ENCODE measurements at regions not wholly inside any gene's neighbourhood (a gene's known extent, or its start where the extent isn't known, plus 50 kb on each side); places are given as distances from the start of the nearest gene placed in this dataset.

DNA sequence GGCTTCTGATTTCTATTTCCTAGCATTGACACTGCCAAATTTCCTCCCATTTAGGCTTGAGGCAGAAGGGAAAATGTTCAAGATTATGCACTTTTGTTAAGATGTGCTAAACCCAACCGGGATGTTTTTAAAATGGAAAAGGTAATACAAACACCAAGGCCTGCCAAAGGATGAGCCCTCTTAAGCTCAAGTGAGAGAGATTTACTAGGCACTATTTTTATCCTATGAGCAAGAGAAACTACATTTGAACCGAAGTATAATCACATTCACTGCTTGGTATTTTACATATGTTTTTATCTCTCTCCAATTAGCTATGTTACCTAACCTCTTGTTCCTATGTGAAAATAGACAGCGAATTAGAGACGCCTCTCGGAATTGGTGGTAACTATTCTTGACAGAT is 295.8 kb downstream of the GABRB3 start:
- TF ChIP-seq CTCF (IDR thresholded peaks at IDR 0.05), result no peak
- no peak overlapping the region for H3K4me3 ChIP-seq
- H3K4me1 ChIP-seq, result no peaks in the 10 kb centered on the region
- no peak overlapping the region for H3K27ac ChIP-seq
- no peaks in the 10 kb centered on the region for H3K36me3 ChIP-seq
- DNase-seq (no peak), ATAC-seq (peak in 1 of 8 donors; percentile 42)
- intact Hi-C loops (cut with DNase I), result loop anchor here in 1 of 10 donors (10.0 kb wide), 1 partner anchor 88 kb away; no protein-coding TSS in a partner anchor
- H3K9me3 ChIP-seq, result peaks cover 0 to 33% (median 6%) of the 10 kb centered on the region in 11 donors
- H3K27me3 ChIP-seq, result no peaks in the 10 kb centered on the region
- 44 to 48% methylated on average over 5 of the region's 5 CpGs for WGBS, 2 donors

DNA sequence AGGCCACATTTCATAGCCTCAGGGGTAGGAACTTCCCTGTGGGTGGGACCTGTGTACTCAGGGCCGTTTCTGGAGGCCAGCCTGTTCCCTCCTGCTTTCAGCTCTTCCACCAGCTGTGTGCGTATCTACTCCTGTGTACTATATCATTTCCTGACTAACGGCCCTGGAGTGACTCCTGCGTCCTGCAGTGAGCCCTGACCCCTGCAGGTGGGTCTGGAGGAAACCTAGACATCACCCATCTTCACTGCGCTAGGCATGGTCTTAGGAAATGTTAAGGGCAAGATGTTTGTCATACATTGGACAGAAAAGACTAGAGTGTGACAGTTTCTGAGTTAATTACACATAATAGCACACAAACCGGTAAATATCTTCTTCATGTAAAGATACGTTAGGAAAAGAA is 297.3 kb downstream of the GABRB3 start:
- Histone ChIP-seq H3K4me3 (no peak overlapping the region), H3K27me3 (no peaks in the 10 kb centered on the region), H3K9me3 (peaks cover 0 to 37% (median 6%) of the 10 kb centered on the region in 11 donors), H3K27ac (no peak overlapping the region), H3K36me3 (no peaks in the 10 kb centered on the region), H3K4me1 (no peaks in the 10 kb centered on the region)
- WGBS, 2 donors, result 72 to 78% methylated on average over 7 of the region's 7 CpGs
- intact Hi-C loops (cut with DNase I), result loop anchor here in 1 of 10 donors (10.0 kb wide), 1 partner anchor 89 kb away; no protein-coding TSS in a partner anchor
- no peak for TF ChIP-seq CTCF (IDR thresholded peaks at IDR 0.05)
- no peak for ATAC-seq
- DNase-seq, result no peak

GRCh38 chr15:26472661-26473060 is 300.2 kb downstream of the GABRB3 start:
- H3K27ac ChIP-seq, result no peak overlapping the region
- 66 to 68% methylated on average over 5 of the region's 5 CpGs for WGBS, 2 donors
- H3K36me3 ChIP-seq, result no peaks in the 10 kb centered on the region
- H3K4me3 ChIP-seq, result no peak overlapping the region
- no peaks in the 10 kb centered on the region for H3K27me3 ChIP-seq
- intact Hi-C loops (cut with DNase I), result loop anchor here in 1 of 10 donors (10.0 kb wide), 1 partner anchor 92 kb away; no protein-coding TSS in a partner anchor
- DNase-seq (no peak), ATAC-seq (no peak)
- H3K4me1 ChIP-seq, result no peaks in the 10 kb centered on the region
- H3K9me3 ChIP-seq, result peaks cover 0 to 59% (median 6%) of the 10 kb centered on the region in 11 donors
- no peak for TF ChIP-seq CTCF (IDR thresholded peaks at IDR 0.05)

DNA sequence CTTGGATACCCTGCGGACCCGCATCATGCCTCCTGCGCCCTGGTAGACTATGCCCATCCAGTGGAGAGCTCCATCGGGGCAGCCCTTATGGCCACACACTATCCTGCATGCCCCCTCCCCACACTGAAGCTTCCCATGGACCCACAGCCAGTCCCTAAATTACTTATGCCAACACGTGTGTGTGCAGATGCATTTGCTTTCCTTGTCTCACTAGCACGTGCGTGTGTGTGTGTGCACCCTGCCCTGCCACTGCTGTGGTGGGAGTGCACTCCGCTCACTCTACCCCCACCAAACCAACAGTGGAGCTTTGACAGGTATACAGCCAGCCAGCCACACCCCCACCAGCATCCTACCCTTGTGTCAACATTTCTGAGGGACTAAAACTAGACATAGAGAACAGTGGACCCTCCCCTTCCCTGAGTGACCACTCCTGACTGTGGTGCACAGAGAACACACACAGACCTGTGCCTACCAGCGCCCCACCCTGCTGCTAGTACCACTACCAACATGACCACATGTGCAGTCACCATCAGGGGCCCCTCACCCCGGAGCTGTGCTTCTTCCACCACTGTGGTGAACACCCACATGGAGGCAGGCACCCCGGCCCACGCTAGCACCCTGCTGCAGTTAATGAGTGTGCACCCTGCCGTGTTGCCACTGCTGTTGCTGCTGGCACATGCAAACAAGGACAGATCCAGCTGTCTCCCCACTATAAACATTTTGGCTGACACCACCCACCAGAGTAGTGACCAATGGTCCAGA is 310.8 kb downstream of the GABRB3 start:
- Histone ChIP-seq H3K27ac (no peak overlapping the region), H3K4me3 (no peak overlapping the region), H3K36me3 (no peaks in the 10 kb centered on the region), H3K27me3 (no peaks in the 10 kb centered on the region), H3K9me3 (peaks cover 0 to 76% (median 0%) of the 10 kb centered on the region in 11 donors), H3K4me1 (no peaks in the 10 kb centered on the region)
- ATAC-seq (peak in 1 of 8 donors; percentile 47), DNase-seq (no peak)
- intact Hi-C loops (cut with DNase I), result no loop called here
- WGBS, 2 donors, result 85 to 87% methylated on average over 13 of the region's 13 CpGs
- no peak for TF ChIP-seq CTCF (IDR thresholded peaks at IDR 0.05)
